ENCODE measurements at regions not wholly inside any gene's neighbourhood (a gene's known extent, or its start where the extent isn't known, plus 50 kb on each side); places are given as distances from the start of the nearest gene placed in this dataset.

DNA sequence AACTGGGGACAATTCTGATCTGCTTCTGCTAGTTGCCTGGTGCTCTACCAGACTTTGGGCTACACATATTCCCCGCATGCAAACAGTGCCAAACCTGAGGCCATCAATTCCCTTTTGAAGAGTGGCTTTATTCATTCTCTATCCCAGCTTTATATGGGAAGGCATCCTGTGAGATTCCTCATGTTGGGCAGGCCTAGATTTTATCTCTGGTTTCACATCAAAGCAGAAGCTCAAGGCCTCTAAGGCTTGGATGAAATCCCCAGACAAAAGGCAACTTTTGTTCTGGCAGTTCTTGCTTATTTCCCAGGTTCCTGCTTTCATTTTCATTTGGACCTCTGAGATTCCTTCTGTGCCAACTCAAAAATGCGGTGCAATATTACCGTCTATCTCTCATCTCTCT lies 648.8 kb downstream of the QKI start:
- intact Hi-C loops (cut with DNase I), result no loop called here
- no peak for DNase-seq (ENCODE audit: extremely low spot score in 2 of 2)
- no peaks in the 10 kb centered on the region for H3K36me3 ChIP-seq
- H3K4me3 ChIP-seq, result no peak overlapping the region
- no peaks in the 10 kb centered on the region for H3K27me3 ChIP-seq
- H3K9me3 ChIP-seq, result no peaks in the 10 kb centered on the region
- no peaks in the 10 kb centered on the region for H3K4me1 ChIP-seq
- no peak overlapping the region for H3K27ac ChIP-seq
- TF ChIP-seq POLR2A (IDR thresholded peaks at IDR 0.05), result no peak
- TF ChIP-seq, protein P1, sequence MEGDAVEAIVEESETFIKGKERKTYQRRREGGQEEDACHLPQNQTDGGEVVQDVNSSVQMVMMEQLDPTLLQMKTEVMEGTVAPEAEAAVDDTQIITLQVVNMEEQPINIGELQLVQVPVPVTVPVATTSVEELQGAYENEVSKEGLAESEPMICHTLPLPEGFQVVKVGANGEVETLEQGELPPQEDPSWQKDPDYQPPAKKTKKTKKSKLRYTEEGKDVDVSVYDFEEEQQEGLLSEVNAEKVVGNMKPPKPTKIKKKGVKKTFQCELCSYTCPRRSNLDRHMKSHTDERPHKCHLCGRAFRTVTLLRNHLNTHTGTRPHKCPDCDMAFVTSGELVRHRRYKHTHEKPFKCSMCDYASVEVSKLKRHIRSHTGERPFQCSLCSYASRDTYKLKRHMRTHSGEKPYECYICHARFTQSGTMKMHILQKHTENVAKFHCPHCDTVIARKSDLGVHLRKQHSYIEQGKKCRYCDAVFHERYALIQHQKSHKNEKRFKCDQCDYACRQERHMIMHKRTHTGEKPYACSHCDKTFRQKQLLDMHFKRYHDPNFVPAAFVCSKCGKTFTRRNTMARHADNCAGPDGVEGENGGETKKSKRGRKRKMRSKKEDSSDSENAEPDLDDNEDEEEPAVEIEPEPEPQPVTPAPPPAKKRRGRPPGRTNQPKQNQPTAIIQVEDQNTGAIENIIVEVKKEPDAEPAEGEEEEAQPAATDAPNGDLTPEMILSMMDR (IDR thresholded peaks at IDR 0.05), result no peak
- TF ChIP-seq POLR2AphosphoS5 (IDR thresholded peaks at IDR 0.05; ENCODE audit: insufficient read depth in 1 of 2, low read depth in 1 of 2), result no peak

DNA sequence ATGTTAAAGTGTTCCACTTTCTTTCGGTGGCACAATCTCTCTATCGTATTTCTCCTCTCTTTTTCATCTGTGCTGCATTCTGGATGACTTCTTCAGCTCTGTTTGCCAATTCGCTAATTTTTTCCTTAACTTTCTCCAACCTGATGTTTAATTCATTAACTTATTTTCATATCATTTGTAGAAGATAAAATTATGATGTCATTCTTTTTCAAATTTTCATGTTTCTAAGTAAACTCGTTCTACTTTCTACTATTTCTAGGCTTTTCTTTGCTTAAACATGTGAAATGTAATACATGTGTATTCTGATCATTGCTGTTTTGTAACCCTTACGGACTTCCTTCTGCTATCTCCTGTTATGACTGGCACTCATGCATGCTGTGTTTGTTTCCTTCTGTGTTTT lies 648.4 kb downstream of the QKI start:
- Histone ChIP-seq H3K27ac (no peak overlapping the region), H3K27me3 (no peaks in the 10 kb centered on the region), H3K36me3 (no peaks in the 10 kb centered on the region), H3K4me3 (no peak overlapping the region), H3K9me3 (no peaks in the 10 kb centered on the region), H3K4me1 (no peaks in the 10 kb centered on the region)
- TF ChIP-seq, protein P1 (IDR thresholded peaks at IDR 0.05), result no peak
- no peak for TF ChIP-seq POLR2AphosphoS5 (IDR thresholded peaks at IDR 0.05; ENCODE audit: insufficient read depth in 1 of 2, low read depth in 1 of 2)
- no peak for TF ChIP-seq POLR2A (IDR thresholded peaks at IDR 0.05)
- DNase-seq (ENCODE audit: extremely low spot score in 2 of 2), result no peak
- intact Hi-C loops (cut with DNase I), result no loop called here

DNA sequence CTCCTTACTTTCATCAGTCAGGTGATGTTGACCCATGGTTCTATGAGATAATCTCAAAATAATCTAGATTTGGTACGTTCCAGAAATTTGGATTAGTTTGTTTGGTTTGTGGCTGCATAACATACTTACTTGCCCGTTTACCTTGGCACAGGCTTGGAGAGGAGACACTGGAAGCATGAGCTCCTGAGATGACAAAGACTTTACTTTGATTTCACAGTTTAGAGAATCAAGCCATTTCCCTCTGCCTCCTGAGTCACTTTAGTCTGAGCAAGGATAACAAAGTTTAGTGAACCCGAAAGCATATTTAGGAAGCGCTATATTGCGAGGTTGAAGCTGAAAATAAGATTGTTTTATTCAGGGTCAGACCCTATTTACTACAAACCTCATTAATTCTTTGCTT lies 643.4 kb downstream of the QKI start:
- no peaks in the 10 kb centered on the region for H3K36me3 ChIP-seq
- no peak overlapping the region for H3K27ac ChIP-seq
- no peak for DNase-seq (ENCODE audit: extremely low spot score in 2 of 2)
- intact Hi-C loops (cut with DNase I), result no loop called here
- H3K4me1 ChIP-seq, result no peaks in the 10 kb centered on the region
- TF ChIP-seq, protein P1 (IDR thresholded peaks at IDR 0.05), result no peak
- no peak for TF ChIP-seq POLR2A (IDR thresholded peaks at IDR 0.05)
- TF ChIP-seq POLR2AphosphoS5 (IDR thresholded peaks at IDR 0.05; ENCODE audit: insufficient read depth in 1 of 2, low read depth in 1 of 2), result no peak
- no peaks in the 10 kb centered on the region for H3K9me3 ChIP-seq
- H3K27me3 ChIP-seq, result no peaks in the 10 kb centered on the region
- H3K4me3 ChIP-seq, result no peak overlapping the region

DNA sequence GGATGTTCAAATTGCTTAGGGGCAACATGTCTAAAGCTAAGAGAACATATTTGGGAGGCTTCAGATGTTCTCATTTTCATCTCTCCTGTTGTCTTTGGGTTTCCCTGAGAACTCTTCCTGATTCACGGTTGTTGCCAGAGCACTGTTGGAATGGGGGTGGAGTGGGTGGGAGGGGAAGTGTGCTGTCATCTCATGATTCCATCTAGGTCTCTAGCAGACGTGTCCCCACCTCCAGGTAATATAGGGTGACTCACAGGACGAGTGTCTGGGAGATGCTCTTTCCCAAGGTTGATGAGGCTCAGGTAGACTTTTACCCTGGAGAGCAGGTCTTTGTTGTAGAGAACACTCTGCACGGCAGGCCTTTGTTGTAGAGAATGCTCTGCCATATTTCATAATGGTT lies 636.9 kb downstream of the QKI start:
- intact Hi-C loops (cut with DNase I), result no loop called here
- H3K4me3 ChIP-seq, result no peak overlapping the region
- no peaks in the 10 kb centered on the region for H3K36me3 ChIP-seq
- no peaks in the 10 kb centered on the region for H3K4me1 ChIP-seq
- H3K27ac ChIP-seq, result no peak overlapping the region
- no peaks in the 10 kb centered on the region for H3K27me3 ChIP-seq
- DNase-seq (ENCODE audit: extremely low spot score in 2 of 2), result no peak
- H3K9me3 ChIP-seq, result no peaks in the 10 kb centered on the region
- TF ChIP-seq POLR2AphosphoS5 (IDR thresholded peaks at IDR 0.05; ENCODE audit: insufficient read depth in 1 of 2, low read depth in 1 of 2) (no peak), POLR2A (IDR thresholded peaks at IDR 0.05) (no peak)
- TF ChIP-seq, protein P1 (IDR thresholded peaks at IDR 0.05), result no peak

DNA sequence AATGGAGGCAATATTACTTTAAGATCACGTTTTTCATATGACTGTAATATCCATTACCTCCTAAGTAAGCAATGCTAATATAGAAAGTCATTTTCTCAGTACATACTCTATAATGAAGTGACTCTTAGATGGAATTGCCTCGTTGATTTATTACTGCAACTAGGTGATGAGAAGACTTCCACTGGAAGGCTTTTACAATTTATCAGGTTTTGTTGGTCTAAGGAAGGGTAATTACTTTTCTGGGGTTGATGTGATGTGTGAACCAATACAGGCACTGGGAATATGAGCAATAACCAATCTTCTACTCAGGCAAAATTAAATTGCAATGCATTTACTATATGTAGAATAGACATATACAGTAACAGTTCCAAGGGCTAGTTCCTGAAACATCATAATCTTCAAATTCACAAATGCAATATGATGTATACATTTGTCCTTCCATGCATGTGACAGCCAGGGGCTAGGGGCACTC lies 635.0 kb downstream of the QKI start:
- no peaks in the 10 kb centered on the region for H3K36me3 ChIP-seq
- no peak for DNase-seq (ENCODE audit: extremely low spot score in 2 of 2)
- no peaks in the 10 kb centered on the region for H3K4me1 ChIP-seq
- no peaks in the 10 kb centered on the region for H3K9me3 ChIP-seq
- no peak overlapping the region for H3K27ac ChIP-seq
- intact Hi-C loops (cut with DNase I), result no loop called here
- no peak overlapping the region for H3K4me3 ChIP-seq
- no peak for TF ChIP-seq POLR2A (IDR thresholded peaks at IDR 0.05)
- TF ChIP-seq, protein P1 (IDR thresholded peaks at IDR 0.05), result no peak
- no peak for TF ChIP-seq POLR2AphosphoS5 (IDR thresholded peaks at IDR 0.05; ENCODE audit: insufficient read depth in 1 of 2, low read depth in 1 of 2)
- H3K27me3 ChIP-seq, result no peaks in the 10 kb centered on the region
